Epithelial cell of proximal tubule (primary cell): ENCODE measurements at regions not wholly inside any gene's neighbourhood (a gene's known extent, or its start where the extent isn't known, plus 50 kb on each side); places are given as distances from the start of the nearest gene placed in this dataset.

ENCODE experiments used
- DNase-seq: peaks from one replicate; pipeline ENCODE4 v3.0.0-alpha.2; 2011; ENCODE audit warnings: low read depth
- H3K4me3 ChIP-seq: 2 replicates; pipeline ENCODE4 v1.5.1; 2011; ENCODE audit warnings: low read depth, mild to moderate bottlenecking, low read length
- CTCF ChIP-seq: conservative IDR thresholded peaks from 2 replicates; pipeline ENCODE4 v1.5.1; 2012; ENCODE audit warnings: low read depth, mild to moderate bottlenecking, low read length

DNA sequence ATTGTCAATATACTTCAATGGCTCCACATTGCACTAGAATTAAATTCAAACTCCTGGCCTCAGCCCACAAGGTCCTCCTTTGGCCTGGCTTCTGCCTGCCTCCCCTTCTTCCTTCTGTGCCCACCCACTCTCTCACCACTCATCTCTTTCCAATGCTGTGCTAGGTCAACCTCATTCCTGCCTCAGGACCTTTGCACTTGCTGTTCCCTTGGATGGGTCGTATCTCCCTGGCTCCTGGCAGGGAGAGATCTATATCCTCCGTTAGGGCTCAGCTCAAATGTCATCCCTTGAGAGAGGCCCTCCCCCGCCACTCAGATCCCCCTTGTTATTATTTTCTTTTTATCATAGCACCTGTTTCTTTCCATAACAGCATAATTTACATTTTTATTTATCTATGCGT lies 79.9 kb upstream of the LHX5 start:
- TF ChIP-seq CTCF, result no peak
- no peak overlapping the region for H3K4me3 ChIP-seq
- DNase-seq, result no peak

GRCh38 chr12:113548467-113548866 lies 76.8 kb upstream of the LHX5 start:
- TF ChIP-seq CTCF, result no peak
- H3K4me3 ChIP-seq, result no peak overlapping the region
- no peak for DNase-seq

- no peak for DNase-seq
- TF ChIP-seq CTCF, result no peak
- no peak overlapping the region for H3K4me3 ChIP-seq
These were observed 75.5 kb upstream of the LHX5 start for GRCh38 chr12:113546916-113547863.

- TF ChIP-seq CTCF, result no peak
- DNase-seq, result no peak
- H3K4me3 ChIP-seq, result no peak overlapping the region
These were observed 66.0 kb upstream of the LHX5 start for GRCh38 chr12:113537751-113538087.

DNA sequence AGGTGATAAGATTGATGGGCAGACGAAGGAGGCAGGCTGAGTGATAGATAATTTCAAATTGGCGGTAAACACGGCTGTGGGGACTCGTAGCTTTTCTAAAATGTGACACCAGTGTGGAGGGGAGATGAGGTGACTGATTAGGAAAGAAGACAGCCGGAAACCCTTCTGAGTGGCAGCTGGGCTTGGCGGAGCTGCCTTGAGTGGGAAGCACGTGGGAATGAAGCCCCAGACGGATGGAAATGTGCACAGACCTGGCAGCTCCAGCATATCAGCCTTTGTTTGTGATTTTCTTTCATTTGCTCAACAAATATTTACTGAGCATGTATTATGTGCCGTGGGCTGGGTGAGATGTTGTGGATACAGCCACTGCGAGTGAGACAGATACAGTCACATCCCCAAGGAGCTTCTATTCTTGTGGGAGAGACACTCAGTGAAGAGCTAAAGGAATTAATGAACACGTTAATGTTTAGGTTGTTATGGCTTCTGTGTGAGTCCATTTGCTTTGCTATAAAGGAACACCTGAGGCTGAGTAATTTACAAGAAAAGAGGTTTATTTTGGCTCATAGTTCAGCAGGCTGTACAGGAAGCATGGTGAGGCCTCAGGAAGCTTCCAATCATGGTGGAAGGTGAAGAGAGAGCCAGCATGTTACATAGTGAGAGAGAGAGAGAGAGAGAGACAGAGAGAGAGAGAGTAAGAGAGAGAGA lies 65.5 kb upstream of the LHX5 start:
- no peak for DNase-seq
- no peak for TF ChIP-seq CTCF
- no peak overlapping the region for H3K4me3 ChIP-seq

DNA sequence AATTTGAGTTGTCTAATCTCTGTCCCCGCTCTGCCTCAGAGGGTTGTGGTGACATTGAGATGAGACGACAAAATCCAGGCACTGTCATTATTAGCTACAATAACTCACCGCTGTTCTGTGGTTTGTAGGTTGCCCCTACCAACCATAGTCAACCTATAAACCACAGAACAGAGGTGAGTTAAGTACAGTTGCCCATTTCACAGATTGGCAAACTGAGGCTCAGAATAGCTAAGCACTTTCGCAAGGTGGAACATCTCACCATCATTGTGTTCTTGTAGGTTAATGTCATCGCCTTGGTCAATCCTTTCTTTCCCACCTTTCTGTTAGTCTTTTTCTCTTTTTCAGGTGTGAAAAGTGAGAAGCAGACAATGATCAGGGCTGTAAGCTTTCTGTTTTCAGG lies 63.4 kb upstream of the LHX5 start:
- no peak overlapping the region for H3K4me3 ChIP-seq
- no peak for TF ChIP-seq CTCF
- no peak for DNase-seq
